ENCODE measurements at regions not wholly inside any gene's neighbourhood (a gene's known extent, or its start where the extent isn't known, plus 50 kb on each side); places are given as distances from the start of the nearest gene placed in this dataset.

DNA sequence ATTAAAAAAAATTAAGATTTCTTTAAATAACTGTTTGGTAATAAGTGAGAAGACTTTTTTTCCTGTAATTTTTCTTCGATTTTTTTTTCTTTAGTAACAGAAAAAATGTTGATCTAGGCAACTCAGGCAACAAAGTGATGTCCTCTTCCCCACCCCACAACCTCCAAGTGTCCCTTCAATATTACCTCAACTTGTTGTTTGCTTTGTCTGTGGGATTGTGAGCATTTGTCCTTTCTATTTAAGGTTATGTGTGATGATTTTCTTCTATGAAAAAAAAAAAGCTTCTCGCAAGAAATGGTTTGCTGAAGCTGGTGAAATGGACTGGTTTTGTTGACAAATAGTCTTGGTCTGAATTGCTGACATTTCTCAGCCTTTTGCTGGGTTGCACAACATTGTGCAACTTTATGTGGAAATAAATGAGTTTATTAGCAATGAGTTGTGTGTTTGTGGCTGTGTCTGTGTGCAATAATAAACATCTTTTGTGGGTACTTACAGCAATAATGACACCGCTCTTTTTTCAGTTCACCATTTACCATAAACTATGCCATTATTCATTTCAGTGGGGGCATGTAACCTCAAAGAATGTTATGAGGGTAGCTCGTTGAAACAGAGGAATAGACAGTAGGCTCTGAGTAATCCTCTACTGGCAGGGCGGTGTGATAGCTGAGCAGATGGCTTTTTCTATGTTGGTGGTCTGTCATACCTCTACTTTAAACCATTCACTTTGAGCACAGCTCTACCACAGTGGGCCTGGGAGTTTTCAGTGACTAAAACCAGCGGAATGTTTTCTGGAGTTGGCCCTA, 218.4 kb downstream of the HLX start:
- peaks cover 16 to 23% (median 18%) of the 10 kb centered on the region in 3 donors for H3K4me1 Mint-ChIP-seq
- H3K4me3 Mint-ChIP-seq: no peak overlapping the region
- no peaks in the 10 kb centered on the region for H3K36me3 Mint-ChIP-seq
- H3K27ac Mint-ChIP-seq: no peak overlapping the region
- ATAC-seq (ENCODE audit: low read depth in 2 of 2) (no peak), DNase-seq (no peak)
- no peaks in the 10 kb centered on the region for H3K27me3 Mint-ChIP-seq
- peaks cover 0 to 5% (median 0%) of the 10 kb centered on the region in 7 donors for H3K9me3 Mint-ChIP-seq

DNA sequence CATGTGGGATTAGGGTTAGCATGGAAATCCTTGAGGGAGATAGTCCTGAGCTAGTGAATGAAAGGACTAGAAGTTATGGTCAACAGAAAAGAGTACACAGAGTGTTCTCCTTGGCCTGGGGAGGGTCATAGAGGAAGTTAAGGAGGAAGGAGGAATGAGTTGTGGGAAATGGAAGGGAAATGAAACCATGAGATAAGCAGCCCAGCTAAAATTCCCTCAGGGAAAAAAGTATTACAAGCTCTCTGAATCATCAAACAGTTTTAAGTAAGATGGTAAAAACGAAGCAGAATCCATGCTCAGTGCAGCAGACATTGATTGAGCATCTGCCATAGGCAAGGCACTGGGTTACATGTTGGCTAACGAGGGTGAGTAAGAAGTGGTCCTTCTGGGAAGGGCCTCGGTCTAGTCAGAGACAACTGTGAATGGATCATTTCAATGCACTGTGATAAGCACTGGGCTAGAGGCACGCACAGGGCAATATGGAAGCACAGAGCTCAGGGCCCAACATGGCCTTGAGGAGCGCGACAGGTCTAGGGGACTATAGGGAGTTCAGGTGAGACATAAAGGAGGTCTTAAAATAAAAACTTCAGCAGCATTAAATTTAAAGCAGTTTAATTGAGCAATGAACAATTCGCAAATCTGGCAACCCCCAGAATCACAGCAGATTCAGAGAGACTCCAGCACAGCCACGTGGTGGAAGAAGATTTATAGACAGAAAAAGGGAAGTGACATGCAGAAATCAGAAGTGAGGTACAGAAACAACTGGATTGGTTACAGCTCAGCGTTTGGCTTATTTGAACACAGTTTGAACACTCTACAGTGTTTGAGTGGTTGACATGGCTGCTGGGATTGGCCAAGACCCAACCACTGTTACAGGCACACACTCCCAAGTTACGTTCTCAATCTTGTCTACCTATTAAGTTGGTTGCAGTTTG, 219.5 kb downstream of the HLX start:
- ATAC-seq (ENCODE audit: low read depth in 2 of 2): peak; percentile 78 to 81
- peak; percentile 61 for DNase-seq
- Mint-ChIP-seq H3K9me3 (peaks cover 0 to 5% (median 0%) of the 10 kb centered on the region in 7 donors), H3K27ac (peak overlapping the region in 3 of 6 donors; percentile 19 to 52 (median 23)), H3K27me3 (peaks cover 0 to 4% (median 0%) of the 10 kb centered on the region in 3 donors), H3K36me3 (peaks cover 0 to 4% of the 10 kb centered on the region in 2 donors), H3K4me1 (peaks cover 16 to 23% (median 18%) of the 10 kb centered on the region in 3 donors), H3K4me3 (peak overlapping the region in 6 of 8 donors; percentile 5 to 88 (median 28))

- H3K27ac Mint-ChIP-seq: peak overlapping the region in 3 of 6 donors; percentile 19 to 58 (median 43)
- H3K4me3 Mint-ChIP-seq: peak overlapping the region in 3 of 8 donors; percentile 17 to 88 (median 37)
- DNase-seq: no peak
- H3K27me3 Mint-ChIP-seq: peaks cover 0 to 8% (median 0%) of the 10 kb centered on the region in 3 donors
- peaks cover 0 to 8% of the 10 kb centered on the region in 2 donors for H3K36me3 Mint-ChIP-seq
- peaks cover 0 to 5% (median 0%) of the 10 kb centered on the region in 7 donors for H3K9me3 Mint-ChIP-seq
- H3K4me1 Mint-ChIP-seq: peaks cover 16 to 23% (median 21%) of the 10 kb centered on the region in 3 donors
- no peak for ATAC-seq (ENCODE audit: low read depth in 2 of 2)
Observed at GRCh38 chr1:221099747-221100595, 220.7 kb downstream of the HLX start.

DNA sequence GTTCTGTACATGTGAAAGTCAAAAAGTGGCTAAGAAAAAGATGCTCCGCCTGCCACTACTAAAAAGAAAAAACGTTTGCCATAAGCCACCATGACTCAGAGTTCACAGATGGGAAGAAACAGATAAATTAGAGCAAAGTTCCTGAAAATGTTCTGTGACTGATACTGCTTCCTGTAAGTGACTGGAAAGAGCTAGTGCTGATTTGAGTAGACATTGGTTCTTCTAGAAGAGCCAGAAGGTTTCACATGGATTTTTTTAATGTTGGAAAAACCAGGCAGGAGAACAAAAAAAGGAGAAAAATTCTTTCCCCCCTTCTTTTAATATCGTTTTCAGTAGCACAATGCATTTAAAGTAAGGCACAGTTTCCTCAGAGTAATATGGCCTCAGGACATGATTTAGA, 221.4 kb downstream of the HLX start:
- Mint-ChIP-seq H3K36me3 (peaks cover 0 to 8% of the 10 kb centered on the region in 2 donors), H3K4me1 (peaks cover 19 to 27% (median 27%) of the 10 kb centered on the region in 3 donors), H3K27ac (no peak overlapping the region), H3K27me3 (peaks cover 0 to 8% (median 2%) of the 10 kb centered on the region in 3 donors), H3K9me3 (peaks cover 0 to 5% (median 0%) of the 10 kb centered on the region in 7 donors), H3K4me3 (no peak overlapping the region)
- DNase-seq (no peak), ATAC-seq (ENCODE audit: low read depth in 2 of 2) (no peak)

DNA sequence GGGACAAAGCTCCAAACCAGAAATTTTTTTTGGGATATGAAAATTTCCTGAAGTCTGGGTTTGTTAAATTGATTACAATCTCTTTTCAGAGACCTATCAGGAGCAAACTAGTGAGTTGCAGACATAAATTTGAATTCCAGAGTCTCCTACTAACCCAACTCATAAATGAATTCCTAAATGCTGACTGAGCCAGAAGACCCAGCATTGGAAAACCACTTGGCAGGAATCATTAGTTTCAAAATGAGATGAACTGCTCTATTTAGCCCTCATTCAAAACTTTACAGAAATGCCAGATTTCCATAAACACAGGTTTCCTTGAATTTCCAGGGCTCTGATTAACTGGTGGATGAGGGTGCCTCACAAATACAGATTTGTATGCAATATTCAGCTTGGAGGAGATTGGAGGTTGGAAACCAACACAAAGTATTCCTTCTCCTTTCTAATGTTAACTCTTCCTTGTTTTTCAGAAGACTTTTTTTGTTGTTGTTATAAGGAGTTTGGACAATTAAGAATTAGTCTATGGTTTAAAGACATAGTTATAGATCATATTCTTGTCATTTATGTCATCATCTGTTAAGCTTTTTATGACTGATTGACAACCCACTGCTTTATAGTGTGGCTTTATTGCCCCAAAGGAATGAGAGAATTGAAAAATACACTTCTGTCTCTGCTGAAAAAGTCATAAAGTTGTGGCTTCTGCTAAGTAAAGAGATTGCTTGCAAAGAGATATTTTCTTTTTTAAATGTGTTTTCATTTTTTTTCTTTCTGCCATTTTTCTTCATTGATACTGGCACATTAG, 222.8 kb downstream of the HLX start:
- H3K4me3 Mint-ChIP-seq: no peak overlapping the region
- ATAC-seq (ENCODE audit: low read depth in 2 of 2) (no peak), DNase-seq (no peak)
- H3K36me3 Mint-ChIP-seq: peaks cover 0 to 8% of the 10 kb centered on the region in 2 donors
- peaks cover 0 to 5% (median 0%) of the 10 kb centered on the region in 7 donors for H3K9me3 Mint-ChIP-seq
- peaks cover 0 to 8% (median 5%) of the 10 kb centered on the region in 3 donors for H3K27me3 Mint-ChIP-seq
- H3K4me1 Mint-ChIP-seq: peaks cover 22 to 36% (median 31%) of the 10 kb centered on the region in 3 donors
- no peak overlapping the region for H3K27ac Mint-ChIP-seq

DNA sequence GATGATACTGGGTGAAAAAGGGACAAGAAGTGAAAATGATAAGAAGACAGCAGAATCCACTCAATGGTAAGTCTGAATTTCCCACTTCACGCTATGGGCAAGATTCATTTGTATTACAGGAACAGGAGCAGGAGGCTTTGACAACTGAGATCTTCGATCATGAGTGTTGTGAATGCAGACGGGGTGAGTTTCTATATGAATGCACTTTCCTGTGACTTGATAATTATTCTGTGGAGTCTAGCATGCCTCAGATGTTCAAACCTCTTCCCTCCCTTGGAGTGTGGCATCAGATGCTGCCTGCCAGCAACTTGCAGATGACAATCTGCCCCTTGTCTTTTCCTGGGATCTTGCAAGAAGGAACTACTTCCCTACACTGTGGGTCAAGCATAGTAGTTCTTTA, 225.4 kb downstream of the HLX start:
- Mint-ChIP-seq H3K27me3 (peaks cover 0 to 8% (median 5%) of the 10 kb centered on the region in 3 donors), H3K36me3 (peaks cover 0 to 8% of the 10 kb centered on the region in 2 donors), H3K27ac (no peak overlapping the region), H3K4me3 (no peak overlapping the region), H3K4me1 (peaks cover 7 to 18% (median 16%) of the 10 kb centered on the region in 3 donors), H3K9me3 (peaks cover 0 to 4% (median 0%) of the 10 kb centered on the region in 7 donors)
- no peak for DNase-seq
- no peak for ATAC-seq (ENCODE audit: low read depth in 2 of 2)

DNA sequence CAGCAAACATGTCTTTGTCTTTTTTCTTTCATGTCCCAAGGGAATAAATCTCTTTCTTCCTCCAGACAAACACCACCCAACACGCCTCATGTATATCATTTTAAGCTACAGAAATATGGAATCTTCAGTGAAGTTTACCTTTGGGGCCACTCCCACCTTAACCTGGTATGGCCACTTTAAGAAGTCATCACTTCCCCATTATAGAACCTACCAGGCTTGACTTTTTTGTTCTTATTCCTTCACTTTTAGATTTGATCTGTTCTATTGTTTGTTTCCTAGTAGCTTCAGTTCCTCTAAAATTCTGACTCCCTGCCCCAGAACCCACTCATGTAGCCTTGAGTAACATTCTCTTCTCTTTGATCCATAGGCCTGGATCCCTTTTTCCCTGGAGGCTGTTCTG, 226.3 kb downstream of the HLX start:
- H3K4me3 Mint-ChIP-seq: peak overlapping the region in 3 of 8 donors; percentile 6 to 72 (median 67)
- H3K9me3 Mint-ChIP-seq: peaks cover 0 to 10% (median 4%) of the 10 kb centered on the region in 7 donors
- DNase-seq (peak; percentile 33), ATAC-seq (ENCODE audit: low read depth in 2 of 2) (peak; percentile 97 to 99)
- peaks cover 0 to 8% (median 5%) of the 10 kb centered on the region in 3 donors for H3K27me3 Mint-ChIP-seq
- peaks cover 0 to 8% of the 10 kb centered on the region in 2 donors for H3K36me3 Mint-ChIP-seq
- no peak overlapping the region for H3K27ac Mint-ChIP-seq
- H3K4me1 Mint-ChIP-seq: peaks cover 6 to 13% (median 13%) of the 10 kb centered on the region in 3 donors

GRCh38 chr1:221106616-221107015, 227.4 kb downstream of the HLX start:
- no peak overlapping the region for H3K27ac Mint-ChIP-seq
- no peak overlapping the region for H3K4me3 Mint-ChIP-seq
- peaks cover 0 to 18% (median 12%) of the 10 kb centered on the region in 7 donors for H3K9me3 Mint-ChIP-seq
- H3K4me1 Mint-ChIP-seq: peaks cover 6 to 13% (median 13%) of the 10 kb centered on the region in 3 donors
- DNase-seq (no peak), ATAC-seq (ENCODE audit: low read depth in 2 of 2) (no peak)
- peaks cover 0 to 8% (median 5%) of the 10 kb centered on the region in 3 donors for H3K27me3 Mint-ChIP-seq
- H3K36me3 Mint-ChIP-seq: peaks cover 6 to 14% of the 10 kb centered on the region in 2 donors

DNA sequence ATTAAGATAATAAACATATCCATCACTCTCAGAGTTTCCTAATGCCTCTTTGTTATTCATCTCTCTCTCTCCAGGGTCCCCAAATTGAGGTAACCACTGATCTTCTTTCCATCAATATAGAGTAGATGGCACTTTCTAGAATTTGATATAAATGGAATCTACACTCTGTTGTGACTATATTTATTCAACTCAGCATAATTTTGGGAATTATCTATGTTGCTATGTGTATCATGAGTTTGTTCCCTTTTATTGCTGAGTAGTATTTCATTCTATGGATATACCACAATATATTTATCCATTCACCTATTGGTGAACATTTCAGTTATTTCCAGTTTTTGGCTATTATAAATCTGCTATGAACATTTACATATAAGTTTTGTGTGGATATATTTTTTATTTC, 230.7 kb downstream of the HLX start:
- H3K27ac Mint-ChIP-seq: no peak overlapping the region
- ATAC-seq (ENCODE audit: low read depth in 2 of 2): no peak

DNA sequence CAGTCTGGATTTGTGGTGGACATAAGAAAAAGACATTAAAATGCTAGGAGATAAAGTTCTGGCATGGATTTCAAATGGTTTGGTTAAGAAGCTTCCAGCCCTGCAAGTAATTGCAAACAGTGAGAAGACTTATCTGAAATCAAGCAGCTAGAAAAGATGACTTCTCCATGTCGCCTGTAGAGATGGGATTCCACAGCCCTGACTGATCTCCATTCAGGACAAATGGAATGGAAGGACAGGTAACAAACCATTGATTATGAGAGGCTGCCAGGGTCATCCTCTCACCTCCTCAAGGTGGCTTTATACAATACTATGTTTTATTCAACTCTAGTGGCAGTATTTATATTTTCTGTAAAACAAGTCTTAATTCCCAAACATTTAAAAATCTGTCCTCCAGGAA, 237.9 kb downstream of the HLX start:
- ATAC-seq (ENCODE audit: low read depth in 2 of 2) (no peak), DNase-seq (no peak)
- Mint-ChIP-seq H3K4me1 (no peaks in the 10 kb centered on the region), H3K4me3 (no peak overlapping the region), H3K27ac (no peak overlapping the region), H3K27me3 (peaks cover 4 to 9% (median 5%) of the 10 kb centered on the region in 3 donors), H3K9me3 (peaks cover 8 to 33% (median 13%) of the 10 kb centered on the region in 7 donors), H3K36me3 (peaks cover 0 to 29% of the 10 kb centered on the region in 2 donors)

More for the DNA sequence above, 230.7 kb downstream of the HLX start:
- no peak overlapping the region for H3K4me3 Mint-ChIP-seq
- H3K9me3 Mint-ChIP-seq: peaks cover 0 to 33% (median 17%) of the 10 kb centered on the region in 7 donors
- H3K4me1 Mint-ChIP-seq: peaks cover 6 to 13% (median 11%) of the 10 kb centered on the region in 3 donors
- no peak for DNase-seq
- H3K36me3 Mint-ChIP-seq: peaks cover 6 to 21% of the 10 kb centered on the region in 2 donors
- peaks cover 0 to 5% (median 0%) of the 10 kb centered on the region in 3 donors for H3K27me3 Mint-ChIP-seq

DNA sequence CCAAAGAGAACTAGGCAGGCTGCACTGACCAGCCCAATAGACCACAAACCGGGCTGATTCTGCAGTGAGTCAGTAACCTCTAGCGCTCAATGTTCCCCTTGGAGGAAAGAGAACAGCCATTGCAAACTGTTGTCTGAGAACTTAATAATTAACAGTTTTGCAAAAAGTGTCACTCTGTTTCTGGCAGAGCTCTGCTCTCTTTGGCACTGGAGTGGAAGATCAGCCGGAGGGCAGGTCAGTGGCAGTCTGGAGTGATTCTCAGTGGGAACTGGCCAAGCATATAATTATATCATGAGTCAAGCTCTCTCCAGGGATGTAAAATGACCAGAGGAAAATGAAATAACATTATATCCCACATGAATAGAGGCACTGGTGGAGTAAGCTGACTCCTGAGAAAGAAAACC, 238.3 kb downstream of the HLX start:
- peaks cover 0 to 27% of the 10 kb centered on the region in 2 donors for H3K36me3 Mint-ChIP-seq
- H3K4me3 Mint-ChIP-seq: no peak overlapping the region
- H3K4me1 Mint-ChIP-seq: no peaks in the 10 kb centered on the region
- H3K27me3 Mint-ChIP-seq: peaks cover 5 to 9% (median 5%) of the 10 kb centered on the region in 3 donors
- DNase-seq: no peak
- H3K27ac Mint-ChIP-seq: no peak overlapping the region
- ATAC-seq (ENCODE audit: low read depth in 2 of 2): no peak
- peaks cover 7 to 29% (median 10%) of the 10 kb centered on the region in 7 donors for H3K9me3 Mint-ChIP-seq
